Naive thymus-derived CD4-positive, alpha-beta T cell (primary cell): ENCODE measurements at regions not wholly inside any gene's neighbourhood (a gene's known extent, or its start where the extent isn't known, plus 50 kb on each side); places are given as distances from the start of the nearest gene placed in this dataset.

Source experiments
- ATAC-seq: fragments of 150-1000 bp; cut with Tn5 transposase; 2 replicates; pipeline ENCODE4 v1.10.0; 2021; ENCODE audit warnings: mild to moderate bottlenecking, moderate library complexity
- CTCF ChIA-PET: fragments of 350-600 bp; sonication (Branson Sonifier 250); formaldehyde crosslinking; loops from one replicate; lab custom pipeline; 2021; ENCODE audit warnings: antibody characterized with exemption; lab: Charles Lee
- POLR2A ChIA-PET: fragments of 350-600 bp; sonication (Branson Sonifier 250); formaldehyde crosslinking; loops from one replicate; lab custom pipeline; 2021; ENCODE audit warnings: antibody characterized with exemption, inconsistent platforms; lab: Charles Lee
- DNase-seq, 9 donors: peaks; one replicate each; pipeline versions ENCODE4 v3.0.0 to v3.0.0-alpha.2; 2020 to 2022; ENCODE audit warnings: mixed read lengths in 1 of 9
- H3K27ac ChIP-seq: one replicate; pipeline ENCODE4 v1.7.0; 2013; ENCODE audit warnings: mild to moderate bottlenecking, low read depth, low read length, moderate library complexity
- H3K27me3 ChIP-seq, 2 donors: one replicate each; pipeline ENCODE4 v1.7.0; 2013; ENCODE audit warnings: low read length in 2 of 2, mild to moderate bottlenecking in 2 of 2, moderate library complexity in 2 of 2; ENCODE audit not compliant: control insufficient read depth in 2 of 2, insufficient read depth in 2 of 2
- H3K36me3 ChIP-seq, 3 experiments: 1 replicate in 2 of 3; 2 replicates in 1 of 3; pipeline ENCODE4 v1.7.0; 2013; ENCODE audit warnings: low read length in 3 of 3, mild to moderate bottlenecking in 3 of 3, moderate library complexity in 1 of 3; ENCODE audit not compliant: insufficient read depth in 3 of 3, control insufficient read depth in 2 of 3
- H3K4me1 ChIP-seq, 2 donors: one replicate each; pipeline ENCODE4 v1.7.0; 2013; ENCODE audit warnings: low read length in 2 of 2, mild to moderate bottlenecking in 2 of 2, moderate library complexity in 1 of 2; ENCODE audit not compliant: control insufficient read depth in 2 of 2, insufficient read depth in 2 of 2
- H3K4me3 ChIP-seq: 2 replicates; pipeline ENCODE4 v1.7.0; 2013; ENCODE audit warnings: mild to moderate bottlenecking, low read length
- H3K9me3 ChIP-seq, 3 experiments: 1 replicate in 2 of 3; 2 replicates in 1 of 3; pipeline ENCODE4 v1.7.0; 2013; ENCODE audit warnings: low read length in 3 of 3; ENCODE audit not compliant: control insufficient read depth in 2 of 3
- H3K27ac Mint-ChIP-seq, 9 donors: one replicate each; pipeline ENCODE4 v1.8.0; 2020 to 2022; ENCODE audit warnings: mixed read lengths in 9 of 9, mild to moderate bottlenecking in 8 of 9, moderate library complexity in 5 of 9, inconsistent platforms in 2 of 9
- H3K27me3 Mint-ChIP-seq, 5 donors: one replicate each; pipeline ENCODE4 v1.8.0; 2021 to 2022; ENCODE audit warnings: mixed read lengths in 5 of 5, mild to moderate bottlenecking in 1 of 5
- H3K36me3 Mint-ChIP-seq, 5 donors: one replicate each; pipeline ENCODE4 v1.8.0; 2020 to 2022; ENCODE audit warnings: mixed read lengths in 5 of 5, mild to moderate bottlenecking in 3 of 5, inconsistent platforms in 1 of 5
- H3K4me1 Mint-ChIP-seq, 7 donors: one replicate each; pipeline ENCODE4 v1.8.0; 2020 to 2022; ENCODE audit warnings: mixed read lengths in 7 of 7, mild to moderate bottlenecking in 3 of 7, inconsistent platforms in 1 of 7
- H3K4me3 Mint-ChIP-seq, 10 donors: one replicate each; pipeline ENCODE4 v1.8.0; 2020 to 2022; ENCODE audit warnings: mild to moderate bottlenecking in 10 of 10, mixed read lengths in 10 of 10, moderate library complexity in 6 of 10, inconsistent platforms in 2 of 10
- H3K9me3 Mint-ChIP-seq, 11 donors: one replicate each; pipeline ENCODE4 v1.8.0; 2020 to 2022; ENCODE audit warnings: mixed read lengths in 11 of 11, mild to moderate bottlenecking in 4 of 11, inconsistent platforms in 1 of 11, moderate library complexity in 1 of 11
- intact Hi-C, 2 donors: fragments of 100-400 bp; cut with micrococcal nuclease; formaldehyde crosslinking; loops; one replicate each; pipeline ENCODE4 v1.15.1; 2023

GRCh38 chr5:116668390-116668789 is 93.8 kb upstream of the SEMA6A start:
- no peak for DNase-seq
- Histone ChIP-seq H3K9me3 (no peaks in the 10 kb centered on the region), H3K27ac (no peak overlapping the region), H3K4me1 (no peaks in the 10 kb centered on the region), H3K36me3 (no peaks in the 10 kb centered on the region), H3K4me3 (no peak overlapping the region), H3K27me3 (no peaks in the 10 kb centered on the region)
- intact Hi-C loops, result no loop called here
- Mint-ChIP-seq H3K9me3 (peaks cover 0 to 4% (median 0%) of the 10 kb centered on the region in 11 donors), H3K27me3 (peaks cover 0 to 19% (median 0%) of the 10 kb centered on the region in 5 donors), H3K27ac (no peak overlapping the region), H3K4me1 (no peaks in the 10 kb centered on the region), H3K36me3 (no peaks in the 10 kb centered on the region), H3K4me3 (no peak overlapping the region)
- no peak for ATAC-seq
- ChIA-PET CTCF (no interaction called here), POLR2A (no interaction called here)

GRCh38 chr5:116666901-116667300 is 92.3 kb upstream of the SEMA6A start:
- no peak overlapping the region for H3K4me3 Mint-ChIP-seq
- ATAC-seq, result no peak
- H3K27me3 Mint-ChIP-seq, result peaks cover 0 to 26% (median 0%) of the 10 kb centered on the region in 5 donors

GRCh38 chr5:116664988-116665387 is 90.4 kb upstream of the SEMA6A start:
- no peak overlapping the region for H3K27ac ChIP-seq
- no peak for DNase-seq
- H3K36me3 ChIP-seq, result no peaks in the 10 kb centered on the region
- Mint-ChIP-seq H3K4me1 (no peaks in the 10 kb centered on the region), H3K4me3 (no peak overlapping the region), H3K27ac (no peak overlapping the region), H3K27me3 (peaks cover 0 to 27% (median 3%) of the 10 kb centered on the region in 5 donors), H3K9me3 (peaks cover 0 to 10% (median 4%) of the 10 kb centered on the region in 11 donors), H3K36me3 (no peaks in the 10 kb centered on the region)
- no peak for ATAC-seq
- CTCF ChIA-PET, result no interaction called here
- H3K4me3 ChIP-seq, result no peak overlapping the region
- H3K9me3 ChIP-seq, result no peaks in the 10 kb centered on the region
- POLR2A ChIA-PET, result no interaction called here
- H3K27me3 ChIP-seq, result no peaks in the 10 kb centered on the region
- H3K4me1 ChIP-seq, result no peaks in the 10 kb centered on the region
- intact Hi-C loops, result no loop called here

More at GRCh38 chr5:116666901-116667300, 92.3 kb upstream of the SEMA6A start:
- POLR2A ChIA-PET, result no interaction called here
- Histone ChIP-seq H3K9me3 (no peaks in the 10 kb centered on the region), H3K4me3 (no peak overlapping the region), H3K36me3 (no peaks in the 10 kb centered on the region), H3K27ac (no peak overlapping the region), H3K4me1 (no peaks in the 10 kb centered on the region), H3K27me3 (no peaks in the 10 kb centered on the region)
- Mint-ChIP-seq H3K36me3 (no peaks in the 10 kb centered on the region), H3K27ac (no peak overlapping the region), H3K9me3 (peaks cover 0 to 8% (median 4%) of the 10 kb centered on the region in 11 donors), H3K4me1 (no peaks in the 10 kb centered on the region)
- CTCF ChIA-PET, result no interaction called here
- intact Hi-C loops, result no loop called here
- DNase-seq, result no peak

- ATAC-seq (no peak), DNase-seq (no peak)
- intact Hi-C loops, result no loop called here
- ChIA-PET POLR2A (no interaction called here), CTCF (no interaction called here)
- H3K27me3 Mint-ChIP-seq, result peaks cover 0 to 27% (median 3%) of the 10 kb centered on the region in 5 donors
- no peak overlapping the region for H3K4me3 Mint-ChIP-seq
- H3K27ac Mint-ChIP-seq, result no peak overlapping the region
- no peaks in the 10 kb centered on the region for H3K36me3 Mint-ChIP-seq
- Histone ChIP-seq H3K36me3 (no peaks in the 10 kb centered on the region), H3K9me3 (no peaks in the 10 kb centered on the region), H3K4me3 (no peak overlapping the region), H3K27me3 (no peaks in the 10 kb centered on the region), H3K27ac (no peak overlapping the region), H3K4me1 (no peaks in the 10 kb centered on the region)
- no peaks in the 10 kb centered on the region for H3K4me1 Mint-ChIP-seq
- peaks cover 0 to 10% (median 4%) of the 10 kb centered on the region in 11 donors for H3K9me3 Mint-ChIP-seq
These were observed 88.5 kb upstream of the SEMA6A start for GRCh38 chr5:116663081-116663480.

GRCh38 chr5:116661419-116661818 is 86.8 kb upstream of the SEMA6A start:
- no peak overlapping the region for H3K27ac Mint-ChIP-seq
- H3K27me3 ChIP-seq, result no peaks in the 10 kb centered on the region
- ATAC-seq, result no peak
- no peaks in the 10 kb centered on the region for H3K4me1 Mint-ChIP-seq
- H3K36me3 Mint-ChIP-seq, result no peaks in the 10 kb centered on the region
- ChIA-PET CTCF (no interaction called here), POLR2A (no interaction called here)
- H3K27ac ChIP-seq, result no peak overlapping the region
- DNase-seq, result no peak
- H3K4me3 Mint-ChIP-seq, result no peak overlapping the region
- no peaks in the 10 kb centered on the region for H3K9me3 ChIP-seq
- intact Hi-C loops, result no loop called here
- H3K4me1 ChIP-seq, result no peaks in the 10 kb centered on the region
- no peaks in the 10 kb centered on the region for H3K36me3 ChIP-seq
- H3K9me3 Mint-ChIP-seq, result peaks cover 0 to 10% (median 4%) of the 10 kb centered on the region in 11 donors
- peaks cover 0 to 33% (median 7%) of the 10 kb centered on the region in 5 donors for H3K27me3 Mint-ChIP-seq
- H3K4me3 ChIP-seq, result no peak overlapping the region

- DNase-seq (no peak), ATAC-seq (no peak)
- no peaks in the 10 kb centered on the region for H3K4me1 ChIP-seq
- H3K4me3 Mint-ChIP-seq, result no peak overlapping the region
- intact Hi-C loops, result no loop called here
- H3K27ac Mint-ChIP-seq, result no peak overlapping the region
- H3K27ac ChIP-seq, result no peak overlapping the region
- H3K27me3 ChIP-seq, result no peaks in the 10 kb centered on the region
- peaks cover 0 to 10% (median 3%) of the 10 kb centered on the region in 11 donors for H3K9me3 Mint-ChIP-seq
- CTCF ChIA-PET, result no interaction called here
- no peaks in the 10 kb centered on the region for H3K36me3 ChIP-seq
- H3K9me3 ChIP-seq, result no peaks in the 10 kb centered on the region
- POLR2A ChIA-PET, result no interaction called here
- H3K4me1 Mint-ChIP-seq, result no peaks in the 10 kb centered on the region
- no peak overlapping the region for H3K4me3 ChIP-seq
- no peaks in the 10 kb centered on the region for H3K36me3 Mint-ChIP-seq
- peaks cover 0 to 31% (median 8%) of the 10 kb centered on the region in 5 donors for H3K27me3 Mint-ChIP-seq
These were observed 86.3 kb upstream of the SEMA6A start for GRCh38 chr5:116660929-116661328.

- H3K9me3 ChIP-seq, result no peaks in the 10 kb centered on the region
- ATAC-seq, result no peak
- peaks cover 0 to 21% (median 8%) of the 10 kb centered on the region in 5 donors for H3K27me3 Mint-ChIP-seq
- H3K9me3 Mint-ChIP-seq, result peaks cover 0 to 10% (median 3%) of the 10 kb centered on the region in 11 donors
- no peak overlapping the region for H3K4me3 Mint-ChIP-seq
- no peak for DNase-seq
- H3K27ac Mint-ChIP-seq, result no peak overlapping the region
- H3K4me1 ChIP-seq, result no peaks in the 10 kb centered on the region
- intact Hi-C loops, result no loop called here
- ChIA-PET CTCF (no interaction called here), POLR2A (no interaction called here)
- H3K36me3 Mint-ChIP-seq, result no peaks in the 10 kb centered on the region
- no peak overlapping the region for H3K4me3 ChIP-seq
- H3K27ac ChIP-seq, result no peak overlapping the region
- no peaks in the 10 kb centered on the region for H3K27me3 ChIP-seq
- no peaks in the 10 kb centered on the region for H3K4me1 Mint-ChIP-seq
- no peaks in the 10 kb centered on the region for H3K36me3 ChIP-seq
These were observed 84.2 kb upstream of the SEMA6A start for GRCh38 chr5:116658830-116659229.
